ENCODE measurements at regions not wholly inside any gene's neighbourhood (a gene's known extent, or its start where the extent isn't known, plus 50 kb on each side); places are given as distances from the start of the nearest gene placed in this dataset.

- Histone ChIP-seq H3K9me3 (no peaks in the 10 kb centered on the region), H3K4me3 (no peak overlapping the region), H3K4me1 (ENCODE audit: low read depth) (peaks cover 23% of the 10 kb centered on the region), H3K36me3 (ENCODE audit: low read depth) (no peaks in the 10 kb centered on the region)
- intact Hi-C loops (cut with DNase I, micrococcal nuclease) = no loop called here
- DNase-seq = peak; percentile 73 to 81 (median 74)
- ATAC-seq = peak; percentile 85
- no peak for TF ChIP-seq CTCF (IDR thresholded peaks at IDR 0.05)
Measured at GRCh38 chr6:12363651-12364381, 73.7 kb downstream of the EDN1 start.

GRCh38 chr6:12364621-12365020 is 74.5 kb downstream of the EDN1 start:
- no peak for TF ChIP-seq CTCF (IDR thresholded peaks at IDR 0.05)
- DNase-seq (no peak), ATAC-seq (no peak)
- no peak overlapping the region for H3K4me3 ChIP-seq
- peaks cover 23% of the 10 kb centered on the region for H3K4me1 ChIP-seq (ENCODE audit: low read depth)
- H3K36me3 ChIP-seq (ENCODE audit: low read depth) = no peaks in the 10 kb centered on the region
- no peaks in the 10 kb centered on the region for H3K9me3 ChIP-seq
- intact Hi-C loops (cut with DNase I, micrococcal nuclease) = no loop called here

GRCh38 chr6:12366731-12367130 is 76.6 kb downstream of the EDN1 start:
- no peak for TF ChIP-seq CTCF (IDR thresholded peaks at IDR 0.05)
- DNase-seq (no peak), ATAC-seq (peak; percentile 60)
- Histone ChIP-seq H3K36me3 (ENCODE audit: low read depth) (no peaks in the 10 kb centered on the region), H3K4me3 (no peak overlapping the region), H3K4me1 (ENCODE audit: low read depth) (peaks cover 35% of the 10 kb centered on the region), H3K9me3 (no peaks in the 10 kb centered on the region)
- intact Hi-C loops (cut with DNase I, micrococcal nuclease) = no loop called here

- Histone ChIP-seq H3K4me1 (ENCODE audit: low read depth) (peaks cover 40% of the 10 kb centered on the region), H3K4me3 (no peak overlapping the region), H3K9me3 (no peaks in the 10 kb centered on the region), H3K36me3 (ENCODE audit: low read depth) (no peaks in the 10 kb centered on the region)
- DNase-seq = peak in 1 of 3 donors; percentile 51
- intact Hi-C loops (cut with DNase I, micrococcal nuclease) = no loop called here
- TF ChIP-seq CTCF (IDR thresholded peaks at IDR 0.05) = no peak
- ATAC-seq = no peak
Measured at GRCh38 chr6:12367412-12367811, 77.3 kb downstream of the EDN1 start.

- Histone ChIP-seq H3K9me3 (no peaks in the 10 kb centered on the region), H3K4me3 (no peak overlapping the region), H3K36me3 (ENCODE audit: low read depth) (no peaks in the 10 kb centered on the region), H3K4me1 (ENCODE audit: low read depth) (peaks cover 35% of the 10 kb centered on the region)
- ATAC-seq (no peak), DNase-seq (no peak)
- intact Hi-C loops (cut with DNase I, micrococcal nuclease) = no loop called here
- TF ChIP-seq CTCF (IDR thresholded peaks at IDR 0.05) = no peak
Measured at GRCh38 chr6:12369355-12369754, 79.2 kb downstream of the EDN1 start.
